ENCODE measurements at regions not wholly inside any gene's neighbourhood (a gene's known extent, or its start where the extent isn't known, plus 50 kb on each side); places are given as distances from the start of the nearest gene placed in this dataset.

GRCh38 chrX:131595120-131595519 is 51.2 kb downstream of the OR13H1 start:
- H3K4me3 ChIP-seq (replicated peaks; ENCODE audit: low read depth, low read length): no peak overlapping the region

GRCh38 chrX:131607792-131608369 is 64.0 kb downstream of the OR13H1 start:
- no peak for DNase-seq (ENCODE audit: low read depth)
- no peak overlapping the region for H3K4me3 ChIP-seq (replicated peaks; ENCODE audit: low read depth, low read length)
- no peak for TF ChIP-seq CTCF (IDR thresholded peaks at IDR 0.05; ENCODE audit: low read length, missing control alignments)

More at GRCh38 chrX:131595120-131595519, 51.2 kb downstream of the OR13H1 start:
- DNase-seq (ENCODE audit: low read depth): peak; percentile 7
- no peak for TF ChIP-seq CTCF (IDR thresholded peaks at IDR 0.05; ENCODE audit: low read length, missing control alignments)

GRCh38 chrX:131609480-131609879 is 65.6 kb downstream of the OR13H1 start:
- no peak for TF ChIP-seq CTCF (IDR thresholded peaks at IDR 0.05; ENCODE audit: low read length, missing control alignments)
- no peak for DNase-seq (ENCODE audit: low read depth)
- no peak overlapping the region for H3K4me3 ChIP-seq (replicated peaks; ENCODE audit: low read depth, low read length)

GRCh38 chrX:131613260-131613659 is 69.4 kb downstream of the OR13H1 start:
- no peak for DNase-seq (ENCODE audit: low read depth)
- no peak overlapping the region for H3K4me3 ChIP-seq (replicated peaks; ENCODE audit: low read depth, low read length)
- TF ChIP-seq CTCF (IDR thresholded peaks at IDR 0.05; ENCODE audit: low read length, missing control alignments): no peak

GRCh38 chrX:131614241-131614640 is 70.4 kb downstream of the OR13H1 start:
- DNase-seq (ENCODE audit: low read depth): no peak
- no peak overlapping the region for H3K4me3 ChIP-seq (replicated peaks; ENCODE audit: low read depth, low read length)
- TF ChIP-seq CTCF (IDR thresholded peaks at IDR 0.05; ENCODE audit: low read length, missing control alignments): no peak

- H3K4me3 ChIP-seq (replicated peaks; ENCODE audit: low read depth, low read length): no peak overlapping the region
- TF ChIP-seq CTCF (IDR thresholded peaks at IDR 0.05; ENCODE audit: low read length, missing control alignments): no peak
- peak; percentile 21 for DNase-seq (ENCODE audit: low read depth)
Observed at GRCh38 chrX:131617182-131617581, 73.3 kb downstream of the OR13H1 start.

GRCh38 chrX:131621650-131622049 is 77.8 kb downstream of the OR13H1 start:
- no peak overlapping the region for H3K4me3 ChIP-seq (replicated peaks; ENCODE audit: low read depth, low read length)
- DNase-seq (ENCODE audit: low read depth): no peak
- TF ChIP-seq CTCF (IDR thresholded peaks at IDR 0.05; ENCODE audit: low read length, missing control alignments): no peak

Measured in fibroblast of pulmonary artery (primary cell).